DMS153 treated with DMSO at 0.1 percent for 48 hours (cell line): ENCODE measurements at regions not wholly inside any gene's neighbourhood (a gene's known extent, or its start where the extent isn't known, plus 50 kb on each side); places are given as distances from the start of the nearest gene placed in this dataset.
A peak's percentile ranks its signal among the peaks of the same experiment; 100 is the strongest.
"Not testable (repeated sequence)": the region's sequence is repeated elsewhere in the genome, so short reads cannot be mapped to it uniquely, and the experiment has no call there.

ENCODE experiments used
- DNase-seq: peaks from one replicate; lab custom pipeline; 2025; ENCODE audit not compliant: unreplicated experiment; lab: John Stamatoyannopoulos, UW

- DNase-seq = not testable (repeated sequence)
Measured at GRCh38 chr5:163874912-163875311, 369.5 kb downstream of the MAT2B start.

- DNase-seq = no peak
Measured at GRCh38 chr5:163877865-163878264, 372.4 kb downstream of the MAT2B start.

GRCh38 chr5:163878490-163878889 lies 373.1 kb downstream of the MAT2B start:
- DNase-seq = no peak

GRCh38 chr5:163880302-163880701 lies 374.9 kb downstream of the MAT2B start:
- DNase-seq = no peak

GRCh38 chr5:163885117-163885516 lies 379.7 kb downstream of the MAT2B start:
- DNase-seq = no peak

GRCh38 chr5:163887854-163888253 lies 382.4 kb downstream of the MAT2B start:
- no peak for DNase-seq

- DNase-seq = no peak
Measured at GRCh38 chr5:163888366-163888765, 382.9 kb downstream of the MAT2B start.

GRCh38 chr5:163889369-163889768 lies 383.9 kb downstream of the MAT2B start:
- no peak for DNase-seq

GRCh38 chr5:163890261-163890660 lies 384.8 kb downstream of the MAT2B start:
- no peak for DNase-seq

GRCh38 chr5:163893281-163893680 lies 387.9 kb downstream of the MAT2B start:
- no peak for DNase-seq

GRCh38 chr5:163894645-163895044 lies 389.2 kb downstream of the MAT2B start:
- DNase-seq = no peak

GRCh38 chr5:163898873-163899272 lies 393.5 kb downstream of the MAT2B start:
- DNase-seq = no peak

GRCh38 chr5:163907783-163908182 lies 402.4 kb downstream of the MAT2B start:
- not testable (repeated sequence) for DNase-seq

- no peak for DNase-seq
Measured at GRCh38 chr5:163908253-163908652, 402.8 kb downstream of the MAT2B start.

GRCh38 chr5:163910226-163910625 lies 404.8 kb downstream of the MAT2B start:
- no peak for DNase-seq

GRCh38 chr5:163912046-163912445 lies 406.6 kb downstream of the MAT2B start:
- DNase-seq = no peak

- no peak for DNase-seq
Measured at GRCh38 chr5:163913548-163913947, 408.1 kb downstream of the MAT2B start.

GRCh38 chr5:163914910-163915309 lies 409.5 kb downstream of the MAT2B start:
- DNase-seq = no peak

GRCh38 chr5:163915481-163915961 lies 410.1 kb downstream of the MAT2B start:
- DNase-seq = peak; percentile 37

- DNase-seq = no peak
Measured at GRCh38 chr5:163916376-163916775, 411.0 kb downstream of the MAT2B start.

- DNase-seq = no peak
Measured at GRCh38 chr5:163916861-163917260, 411.4 kb downstream of the MAT2B start.

GRCh38 chr5:163917747-163918146 lies 412.3 kb downstream of the MAT2B start:
- no peak for DNase-seq

GRCh38 chr5:163934990-163935389 lies 429.6 kb downstream of the MAT2B start:
- DNase-seq = not testable (repeated sequence)

GRCh38 chr5:163938595-163938994 lies 433.2 kb downstream of the MAT2B start:
- no peak for DNase-seq
